ENCODE measurements at regions not wholly inside any gene's neighbourhood (a gene's known extent, or its start where the extent isn't known, plus 50 kb on each side); places are given as distances from the start of the nearest gene placed in this dataset.
"Not testable (repeated sequence)": the region's sequence is repeated elsewhere in the genome, so short reads cannot be mapped to it uniquely, and the experiment has no call there.

DNA sequence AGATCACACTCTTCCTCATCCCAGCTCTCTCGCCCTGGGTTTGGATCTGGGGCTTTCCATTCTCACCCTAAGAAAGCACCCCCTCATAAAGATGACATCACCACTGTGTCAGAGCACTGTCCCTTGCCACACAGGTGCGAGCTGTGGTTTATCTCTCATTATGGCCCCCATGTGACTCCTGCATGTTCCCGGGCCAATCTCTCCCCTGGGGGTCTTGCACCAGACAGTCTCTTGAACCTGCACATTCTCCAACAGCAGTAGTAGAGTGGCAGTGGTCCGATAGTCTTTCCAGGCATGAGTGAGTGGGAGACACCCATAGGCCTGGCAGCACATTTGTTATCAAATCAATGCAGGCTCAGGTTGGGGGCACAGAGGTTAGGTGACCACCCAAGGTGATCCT is 130.5 kb downstream of the HRH4 start:
- Mint-ChIP-seq H3K4me1 (ENCODE audit: low read depth) (no peaks in the 10 kb centered on the region), H3K27ac (no peak overlapping the region), H3K36me3 (no peaks in the 10 kb centered on the region), H3K4me3 (no peak overlapping the region), H3K27me3 (peaks cover 8% of the 10 kb centered on the region), H3K9me3 (ENCODE audit: low read depth) (no peaks in the 10 kb centered on the region)

- H3K36me3 Mint-ChIP-seq, result no peaks in the 10 kb centered on the region
- no peak overlapping the region for H3K27ac Mint-ChIP-seq
- H3K4me1 Mint-ChIP-seq (ENCODE audit: low read depth), result no peaks in the 10 kb centered on the region
- H3K4me3 Mint-ChIP-seq, result no peak overlapping the region
- H3K27me3 Mint-ChIP-seq, result no peaks in the 10 kb centered on the region
- H3K9me3 Mint-ChIP-seq (ENCODE audit: low read depth), result no peaks in the 10 kb centered on the region
Observed at GRCh38 chr18:24593401-24593800, 133.0 kb downstream of the HRH4 start.

DNA sequence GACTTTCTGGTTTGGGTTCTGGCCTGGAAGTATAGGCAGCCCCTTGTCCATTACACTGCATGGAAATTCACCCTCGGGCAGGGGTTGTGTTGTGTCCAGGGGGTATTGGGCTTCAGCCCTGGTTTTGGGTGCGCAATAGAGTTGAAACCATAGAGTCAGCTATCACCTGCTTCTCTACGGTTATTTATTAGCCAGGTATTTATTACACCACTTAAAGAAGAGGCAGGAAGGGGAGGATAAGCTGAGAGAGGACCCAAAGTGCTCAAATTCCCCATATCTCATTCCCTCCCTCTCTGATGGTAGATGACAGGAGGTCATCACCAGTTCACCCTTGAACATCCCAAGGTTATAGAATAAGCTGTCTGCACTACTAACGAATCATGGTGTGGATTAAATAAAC is 133.4 kb downstream of the HRH4 start:
- no peak overlapping the region for H3K27ac Mint-ChIP-seq

GRCh38 chr18:24595561-24596031 is 135.2 kb downstream of the HRH4 start:
- H3K36me3 Mint-ChIP-seq, result no peaks in the 10 kb centered on the region
- H3K27ac Mint-ChIP-seq, result no peak overlapping the region
- no peak overlapping the region for H3K4me3 Mint-ChIP-seq
- H3K27me3 Mint-ChIP-seq, result peaks cover 4% of the 10 kb centered on the region
- H3K9me3 Mint-ChIP-seq (ENCODE audit: low read depth), result no peaks in the 10 kb centered on the region
- H3K4me1 Mint-ChIP-seq (ENCODE audit: low read depth), result no peaks in the 10 kb centered on the region

More for the DNA sequence above, 133.4 kb downstream of the HRH4 start:
- H3K36me3 Mint-ChIP-seq, result no peaks in the 10 kb centered on the region
- no peaks in the 10 kb centered on the region for H3K27me3 Mint-ChIP-seq
- no peaks in the 10 kb centered on the region for H3K9me3 Mint-ChIP-seq (ENCODE audit: low read depth)
- no peaks in the 10 kb centered on the region for H3K4me1 Mint-ChIP-seq (ENCODE audit: low read depth)
- H3K4me3 Mint-ChIP-seq, result no peak overlapping the region

DNA sequence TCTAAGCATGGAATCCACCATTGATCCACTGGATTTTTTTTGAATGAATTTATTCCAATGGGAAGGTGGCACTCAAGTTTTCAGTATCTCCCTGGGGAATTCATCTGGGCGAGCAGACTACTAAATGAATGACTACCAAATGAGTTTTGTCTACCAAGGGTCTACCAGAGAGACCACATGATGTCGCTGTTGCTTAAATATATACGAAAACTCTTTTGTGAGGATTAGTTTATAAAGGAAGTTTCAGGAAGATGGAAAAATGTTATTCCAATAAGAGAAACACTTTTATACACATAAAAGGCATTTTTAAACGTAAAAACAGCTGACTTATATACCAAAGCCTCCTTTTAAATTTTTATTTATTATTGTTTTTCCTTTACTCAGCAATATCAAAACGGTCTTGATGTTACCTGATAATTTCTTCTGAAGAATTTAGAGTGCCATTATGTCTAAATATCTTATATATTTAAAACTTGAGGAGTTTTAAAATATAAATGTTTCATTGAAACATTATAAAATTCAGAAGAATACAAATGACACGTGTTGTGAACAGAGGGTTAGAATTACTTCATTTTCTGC is 139.7 kb downstream of the HRH4 start:
- H3K27ac Mint-ChIP-seq, result no peak overlapping the region
- no peaks in the 10 kb centered on the region for H3K9me3 Mint-ChIP-seq (ENCODE audit: low read depth)
- no peak overlapping the region for H3K4me3 Mint-ChIP-seq
- H3K36me3 Mint-ChIP-seq, result no peaks in the 10 kb centered on the region
- no peaks in the 10 kb centered on the region for H3K4me1 Mint-ChIP-seq (ENCODE audit: low read depth)
- peaks cover 4% of the 10 kb centered on the region for H3K27me3 Mint-ChIP-seq

- H3K36me3 Mint-ChIP-seq, result no peaks in the 10 kb centered on the region
- no peaks in the 10 kb centered on the region for H3K9me3 Mint-ChIP-seq (ENCODE audit: low read depth)
- no peak overlapping the region for H3K27ac Mint-ChIP-seq
- H3K4me3 Mint-ChIP-seq, result no peak overlapping the region
- no peaks in the 10 kb centered on the region for H3K4me1 Mint-ChIP-seq (ENCODE audit: low read depth)
- H3K27me3 Mint-ChIP-seq, result peaks cover 4% of the 10 kb centered on the region
Observed at GRCh38 chr18:24601585-24601984, 141.1 kb downstream of the HRH4 start.

DNA sequence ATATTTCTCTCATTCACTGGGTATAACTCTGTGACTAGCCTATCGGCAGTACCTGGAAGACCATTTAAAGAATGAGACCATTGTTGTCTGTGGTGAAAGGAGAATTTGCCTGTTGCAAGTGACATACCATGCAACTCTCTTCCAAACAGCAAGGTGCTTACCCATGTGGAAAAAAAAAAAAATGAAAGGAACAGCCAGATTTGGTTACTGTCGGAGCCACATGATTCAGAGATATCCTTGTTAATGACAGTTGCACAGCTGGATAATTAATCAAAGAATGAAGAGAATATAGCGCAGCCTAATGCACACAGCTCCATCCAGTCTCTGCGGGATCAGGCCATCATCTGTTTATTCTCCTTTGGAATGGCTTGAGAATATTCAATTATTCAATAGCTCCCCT is 141.8 kb downstream of the HRH4 start:
- peaks cover 4% of the 10 kb centered on the region for H3K27me3 Mint-ChIP-seq
- no peaks in the 10 kb centered on the region for H3K9me3 Mint-ChIP-seq (ENCODE audit: low read depth)
- no peak overlapping the region for H3K4me3 Mint-ChIP-seq
- H3K27ac Mint-ChIP-seq, result no peak overlapping the region
- no peaks in the 10 kb centered on the region for H3K4me1 Mint-ChIP-seq (ENCODE audit: low read depth)
- no peaks in the 10 kb centered on the region for H3K36me3 Mint-ChIP-seq

DNA sequence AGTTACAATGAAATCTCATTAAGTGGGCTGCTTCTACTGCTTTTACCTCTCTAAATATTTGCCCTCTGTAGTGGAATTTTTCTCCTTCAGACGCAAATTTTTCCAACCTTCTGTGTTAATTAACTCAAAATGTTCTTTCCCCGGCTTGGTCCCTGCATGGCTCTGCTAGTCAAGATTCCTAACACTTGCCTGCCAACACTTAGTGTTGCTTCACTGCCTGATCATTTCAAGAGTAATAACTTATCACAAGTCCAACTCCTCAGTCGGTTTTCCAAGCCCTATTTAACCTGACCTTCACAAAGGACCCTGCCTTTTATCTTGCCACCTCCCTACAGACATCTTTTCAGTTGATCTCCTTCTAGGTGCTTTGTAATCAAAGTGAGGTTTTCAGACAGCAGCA is 142.7 kb downstream of the HRH4 start:
- H3K36me3 Mint-ChIP-seq, result no peaks in the 10 kb centered on the region
- H3K9me3 Mint-ChIP-seq (ENCODE audit: low read depth), result no peaks in the 10 kb centered on the region
- peaks cover 4% of the 10 kb centered on the region for H3K27me3 Mint-ChIP-seq
- no peak overlapping the region for H3K4me3 Mint-ChIP-seq
- no peak overlapping the region for H3K27ac Mint-ChIP-seq
- no peaks in the 10 kb centered on the region for H3K4me1 Mint-ChIP-seq (ENCODE audit: low read depth)

- H3K4me3 Mint-ChIP-seq, result no peak overlapping the region
- no peaks in the 10 kb centered on the region for H3K36me3 Mint-ChIP-seq
- no peaks in the 10 kb centered on the region for H3K27me3 Mint-ChIP-seq
- no peak overlapping the region for H3K27ac Mint-ChIP-seq
- H3K4me1 Mint-ChIP-seq (ENCODE audit: low read depth), result no peaks in the 10 kb centered on the region
- no peaks in the 10 kb centered on the region for H3K9me3 Mint-ChIP-seq (ENCODE audit: low read depth)
Observed at GRCh38 chr18:24605444-24605843, 145.0 kb downstream of the HRH4 start.

DNA sequence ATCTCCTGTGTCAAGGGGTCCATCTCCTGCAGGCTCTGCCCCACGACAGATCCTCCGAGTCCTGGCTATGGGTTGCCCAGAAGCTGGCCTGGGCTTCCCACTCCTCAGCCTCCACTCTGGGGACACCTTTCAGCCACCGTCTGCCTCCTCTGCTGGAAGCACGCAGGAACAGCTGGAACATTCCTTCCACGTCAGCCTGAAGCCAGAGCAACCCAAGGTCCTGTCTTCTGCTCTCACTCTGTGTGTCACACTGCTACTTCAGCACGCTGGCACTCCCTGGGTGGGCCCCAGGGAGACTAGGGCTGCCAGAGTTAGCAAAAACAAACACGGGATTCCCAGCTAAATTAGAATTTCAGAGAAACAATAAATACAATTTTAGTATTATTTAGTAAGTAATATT is 148.8 kb downstream of the HRH4 start:
- no peaks in the 10 kb centered on the region for H3K36me3 Mint-ChIP-seq
- no peak overlapping the region for H3K27ac Mint-ChIP-seq
- H3K4me3 Mint-ChIP-seq, result no peak overlapping the region
- H3K4me1 Mint-ChIP-seq (ENCODE audit: low read depth), result no peaks in the 10 kb centered on the region
- H3K27me3 Mint-ChIP-seq, result no peaks in the 10 kb centered on the region
- no peaks in the 10 kb centered on the region for H3K9me3 Mint-ChIP-seq (ENCODE audit: low read depth)

GRCh38 chr18:24611075-24611474 is 150.6 kb downstream of the HRH4 start:
- no peak overlapping the region for H3K4me3 Mint-ChIP-seq
- no peak overlapping the region for H3K27ac Mint-ChIP-seq
- H3K36me3 Mint-ChIP-seq, result no peaks in the 10 kb centered on the region
- no peaks in the 10 kb centered on the region for H3K27me3 Mint-ChIP-seq
- no peaks in the 10 kb centered on the region for H3K9me3 Mint-ChIP-seq (ENCODE audit: low read depth)
- no peaks in the 10 kb centered on the region for H3K4me1 Mint-ChIP-seq (ENCODE audit: low read depth)

- H3K4me3 Mint-ChIP-seq, result no peak overlapping the region
- H3K27ac Mint-ChIP-seq, result no peak overlapping the region
- H3K36me3 Mint-ChIP-seq, result no peaks in the 10 kb centered on the region
- no peaks in the 10 kb centered on the region for H3K4me1 Mint-ChIP-seq (ENCODE audit: low read depth)
- no peaks in the 10 kb centered on the region for H3K9me3 Mint-ChIP-seq (ENCODE audit: low read depth)
- no peaks in the 10 kb centered on the region for H3K27me3 Mint-ChIP-seq
Observed at GRCh38 chr18:24613896-24614640, 153.6 kb downstream of the HRH4 start.

GRCh38 chr18:24616653-24617052 is 156.2 kb downstream of the HRH4 start:
- Mint-ChIP-seq H3K36me3 (no peaks in the 10 kb centered on the region), H3K4me1 (ENCODE audit: low read depth) (no peaks in the 10 kb centered on the region), H3K27me3 (no peaks in the 10 kb centered on the region), H3K9me3 (ENCODE audit: low read depth) (no peaks in the 10 kb centered on the region), H3K4me3 (no peak overlapping the region), H3K27ac (no peak overlapping the region)

- H3K4me1 Mint-ChIP-seq (ENCODE audit: low read depth); H3K36me3 Mint-ChIP-seq; H3K27me3 Mint-ChIP-seq; H3K9me3 Mint-ChIP-seq (ENCODE audit: low read depth); H3K4me3 Mint-ChIP-seq; H3K27ac Mint-ChIP-seq: not testable (repeated sequence)
Observed at GRCh38 chr18:24624421-24624820, 164.0 kb downstream of the HRH4 start.

- peaks cover 3% of the 10 kb centered on the region for H3K27me3 Mint-ChIP-seq
- H3K36me3 Mint-ChIP-seq, result no peaks in the 10 kb centered on the region
- no peaks in the 10 kb centered on the region for H3K4me1 Mint-ChIP-seq (ENCODE audit: low read depth)
- H3K9me3 Mint-ChIP-seq (ENCODE audit: low read depth), result no peaks in the 10 kb centered on the region
- no peak overlapping the region for H3K27ac Mint-ChIP-seq
- no peak overlapping the region for H3K4me3 Mint-ChIP-seq
Observed at GRCh38 chr18:24627644-24628315, 167.3 kb downstream of the HRH4 start.
